ENCODE measurements at regions not wholly inside any gene's neighbourhood (a gene's known extent, or its start where the extent isn't known, plus 50 kb on each side); places are given as distances from the start of the nearest gene placed in this dataset.

GRCh38 chr1:221911714-221912113 is 169.8 kb upstream of the DUSP10 start:
- Histone ChIP-seq H3K79me2 (ENCODE audit: control insufficient read depth, insufficient read depth, low read length, poor library complexity) (no peaks in the 10 kb centered on the region), H3K4me1 (ENCODE audit: control insufficient read depth in 1 of 2, insufficient read depth in 2 of 2, low read length in 2 of 2) (no peaks in the 10 kb centered on the region)

GRCh38 chr1:221910222-221910621 is 168.3 kb upstream of the DUSP10 start:
- Histone ChIP-seq H3K4me2 (ENCODE audit: low read length) (no peak overlapping the region), H3K9me3 (ENCODE audit: insufficient read depth, low read depth, low read length) (no peaks in the 10 kb centered on the region), H2BK120ac (ENCODE audit: insufficient read depth, low read length, poor library complexity) (no peak overlapping the region), H3K14ac (ENCODE audit: low read length) (no peak overlapping the region), H4K12ac (ENCODE audit: low read depth, low read length) (no peak overlapping the region), H3K79me2 (ENCODE audit: control insufficient read depth, insufficient read depth, low read length, poor library complexity) (no peaks in the 10 kb centered on the region), H3K79me1 (ENCODE audit: low read length) (no peaks in the 10 kb centered on the region), H4K8ac (ENCODE audit: low read depth, low read length) (no peak overlapping the region), H3K9ac (ENCODE audit: low read length) (no peak overlapping the region), H3K23ac (ENCODE audit: low read length) (no peak overlapping the region), H3K4ac (ENCODE audit: low read depth, low read length) (no peak overlapping the region), H2AFZ (ENCODE audit: insufficient read depth, low read length, poor library complexity) (no peak overlapping the region), H3K27ac (ENCODE audit: low read depth, low read length) (no peak overlapping the region), H3K18ac (ENCODE audit: low read length) (no peak overlapping the region), H2BK12ac (ENCODE audit: low read length) (no peak overlapping the region), H2AK5ac (ENCODE audit: low read length) (no peak overlapping the region), H2BK5ac (ENCODE audit: low read depth, low read length, poor library complexity) (no peak overlapping the region), H3K4me1 (ENCODE audit: control insufficient read depth in 1 of 2, insufficient read depth in 2 of 2, low read length in 2 of 2) (no peaks in the 10 kb centered on the region), H3K27me3 (ENCODE audit: insufficient read depth, low read length) (no peaks in the 10 kb centered on the region), H3K36me3 (ENCODE audit: control insufficient read depth in 1 of 2, insufficient read depth in 2 of 2, low read length in 2 of 2) (no peaks in the 10 kb centered on the region), H3K4me3 (ENCODE audit: low read depth, low read length) (no peak overlapping the region), H4K91ac (ENCODE audit: low read depth, low read length) (no peak overlapping the region)
- no CpG with 5 or more reads among the region's 4 CpGs for WGBS (ENCODE audit: extremely low coverage, insufficient coverage, insufficient read length)
- DNase-seq, result no peak

More at GRCh38 chr1:221911714-221912113, 169.8 kb upstream of the DUSP10 start:
- no peak overlapping the region for H3K23ac ChIP-seq (ENCODE audit: low read length)
- no peak overlapping the region for H2AK5ac ChIP-seq (ENCODE audit: low read length)
- no peak overlapping the region for H3K27ac ChIP-seq (ENCODE audit: low read depth, low read length)
- no peak overlapping the region for H4K12ac ChIP-seq (ENCODE audit: low read depth, low read length)
- no peak overlapping the region for H2AFZ ChIP-seq (ENCODE audit: insufficient read depth, low read length, poor library complexity)
- H3K79me1 ChIP-seq (ENCODE audit: low read length), result no peaks in the 10 kb centered on the region
- no peak overlapping the region for H3K18ac ChIP-seq (ENCODE audit: low read length)
- H3K14ac ChIP-seq (ENCODE audit: low read length), result no peak overlapping the region
- H4K91ac ChIP-seq (ENCODE audit: low read depth, low read length), result no peak overlapping the region
- no peaks in the 10 kb centered on the region for H3K9me3 ChIP-seq (ENCODE audit: insufficient read depth, low read depth, low read length)
- H2BK5ac ChIP-seq (ENCODE audit: low read depth, low read length, poor library complexity), result no peak overlapping the region
- H2BK120ac ChIP-seq (ENCODE audit: insufficient read depth, low read length, poor library complexity), result no peak overlapping the region
- no CpG with 5 or more reads among the region's 1 CpG for WGBS (ENCODE audit: extremely low coverage, insufficient coverage, insufficient read length)
- H4K8ac ChIP-seq (ENCODE audit: low read depth, low read length), result no peak overlapping the region
- no peak for DNase-seq
- H3K4me2 ChIP-seq (ENCODE audit: low read length), result no peak overlapping the region
- H3K36me3 ChIP-seq (ENCODE audit: control insufficient read depth in 1 of 2, insufficient read depth in 2 of 2, low read length in 2 of 2), result no peaks in the 10 kb centered on the region
- no peak overlapping the region for H2BK12ac ChIP-seq (ENCODE audit: low read length)
- H3K4me3 ChIP-seq (ENCODE audit: low read depth, low read length), result no peak overlapping the region
- H3K9ac ChIP-seq (ENCODE audit: low read length), result no peak overlapping the region
- H3K4ac ChIP-seq (ENCODE audit: low read depth, low read length), result no peak overlapping the region
- no peaks in the 10 kb centered on the region for H3K27me3 ChIP-seq (ENCODE audit: insufficient read depth, low read length)

- no CpG with 5 or more reads among the region's 4 CpGs for WGBS (ENCODE audit: extremely low coverage, insufficient coverage, insufficient read length)
Measured at GRCh38 chr1:221908573-221908972, 166.7 kb upstream of the DUSP10 start.

GRCh38 chr1:221907166-221907932 is 165.5 kb upstream of the DUSP10 start:
- no peak overlapping the region for H4K91ac ChIP-seq (ENCODE audit: low read depth, low read length)
- no peaks in the 10 kb centered on the region for H3K79me1 ChIP-seq (ENCODE audit: low read length)
- H3K4me1 ChIP-seq (ENCODE audit: control insufficient read depth in 1 of 2, insufficient read depth in 2 of 2, low read length in 2 of 2), result no peaks in the 10 kb centered on the region
- no peak overlapping the region for H3K27ac ChIP-seq (ENCODE audit: low read depth, low read length)
- DNase-seq, result no peak
- peak overlapping the region; percentile 38 for H2BK120ac ChIP-seq (ENCODE audit: insufficient read depth, low read length, poor library complexity)
- no peak overlapping the region for H3K4me2 ChIP-seq (ENCODE audit: low read length)
- H3K4ac ChIP-seq (ENCODE audit: low read depth, low read length), result no peak overlapping the region
- no peak overlapping the region for H3K18ac ChIP-seq (ENCODE audit: low read length)
- no peak overlapping the region for H2BK5ac ChIP-seq (ENCODE audit: low read depth, low read length, poor library complexity)
- H3K36me3 ChIP-seq (ENCODE audit: control insufficient read depth in 1 of 2, insufficient read depth in 2 of 2, low read length in 2 of 2), result no peaks in the 10 kb centered on the region
- no peak overlapping the region for H3K4me3 ChIP-seq (ENCODE audit: low read depth, low read length)
- H3K9me3 ChIP-seq (ENCODE audit: insufficient read depth, low read depth, low read length), result no peaks in the 10 kb centered on the region
- WGBS (ENCODE audit: extremely low coverage, insufficient coverage, insufficient read length), result no CpG with 5 or more reads among the region's 8 CpGs
- no peak overlapping the region for H3K14ac ChIP-seq (ENCODE audit: low read length)
- no peak overlapping the region for H3K9ac ChIP-seq (ENCODE audit: low read length)
- no peak overlapping the region for H4K12ac ChIP-seq (ENCODE audit: low read depth, low read length)
- H4K8ac ChIP-seq (ENCODE audit: low read depth, low read length), result no peak overlapping the region
- H3K79me2 ChIP-seq (ENCODE audit: control insufficient read depth, insufficient read depth, low read length, poor library complexity), result no peaks in the 10 kb centered on the region
- H2AFZ ChIP-seq (ENCODE audit: insufficient read depth, low read length, poor library complexity), result no peak overlapping the region
- H2AK5ac ChIP-seq (ENCODE audit: low read length), result no peak overlapping the region
- H3K23ac ChIP-seq (ENCODE audit: low read length), result no peak overlapping the region
- no peaks in the 10 kb centered on the region for H3K27me3 ChIP-seq (ENCODE audit: insufficient read depth, low read length)
- H2BK12ac ChIP-seq (ENCODE audit: low read length), result no peak overlapping the region

More at GRCh38 chr1:221908573-221908972, 166.7 kb upstream of the DUSP10 start:
- H3K79me1 ChIP-seq (ENCODE audit: low read length), result no peaks in the 10 kb centered on the region
- no peak overlapping the region for H2AK5ac ChIP-seq (ENCODE audit: low read length)
- no peak overlapping the region for H3K18ac ChIP-seq (ENCODE audit: low read length)
- no peaks in the 10 kb centered on the region for H3K4me1 ChIP-seq (ENCODE audit: control insufficient read depth in 1 of 2, insufficient read depth in 2 of 2, low read length in 2 of 2)
- H2BK5ac ChIP-seq (ENCODE audit: low read depth, low read length, poor library complexity), result no peak overlapping the region
- no peak overlapping the region for H4K8ac ChIP-seq (ENCODE audit: low read depth, low read length)
- no peak overlapping the region for H3K9ac ChIP-seq (ENCODE audit: low read length)
- H2BK120ac ChIP-seq (ENCODE audit: insufficient read depth, low read length, poor library complexity), result no peak overlapping the region
- H3K36me3 ChIP-seq (ENCODE audit: control insufficient read depth in 1 of 2, insufficient read depth in 2 of 2, low read length in 2 of 2), result no peaks in the 10 kb centered on the region
- H3K4me2 ChIP-seq (ENCODE audit: low read length), result no peak overlapping the region
- no peak overlapping the region for H2BK12ac ChIP-seq (ENCODE audit: low read length)
- DNase-seq, result peak in 1 of 2 donors; percentile 9
- H4K12ac ChIP-seq (ENCODE audit: low read depth, low read length), result no peak overlapping the region
- no peak overlapping the region for H3K27ac ChIP-seq (ENCODE audit: low read depth, low read length)
- H3K4ac ChIP-seq (ENCODE audit: low read depth, low read length), result no peak overlapping the region
- H4K91ac ChIP-seq (ENCODE audit: low read depth, low read length), result no peak overlapping the region
- no peak overlapping the region for H3K14ac ChIP-seq (ENCODE audit: low read length)
- no peak overlapping the region for H3K23ac ChIP-seq (ENCODE audit: low read length)
- no peaks in the 10 kb centered on the region for H3K79me2 ChIP-seq (ENCODE audit: control insufficient read depth, insufficient read depth, low read length, poor library complexity)
- no peaks in the 10 kb centered on the region for H3K27me3 ChIP-seq (ENCODE audit: insufficient read depth, low read length)
- no peak overlapping the region for H2AFZ ChIP-seq (ENCODE audit: insufficient read depth, low read length, poor library complexity)
- no peaks in the 10 kb centered on the region for H3K9me3 ChIP-seq (ENCODE audit: insufficient read depth, low read depth, low read length)
- no peak overlapping the region for H3K4me3 ChIP-seq (ENCODE audit: low read depth, low read length)
